B cell (primary cell): ENCODE measurements at regions not wholly inside any gene's neighbourhood (a gene's known extent, or its start where the extent isn't known, plus 50 kb on each side); places are given as distances from the start of the nearest gene placed in this dataset.

Experiments used
- CTCF ChIP-seq: fragments of 200-600 bp; IDR thresholded peaks from one replicate; pipeline ENCODE4 v1.8.0; 2022; ENCODE audit warnings: antibody characterized with exemption, mild to moderate bottlenecking
- EZH2 ChIP-seq: IDR thresholded peaks from 2 replicates; pipeline ENCODE4 v1.6.1; 2012; ENCODE audit warnings: borderline replicate concordance, low read depth, mild to moderate bottlenecking, moderate library complexity, low read length; ENCODE audit not compliant: insufficient read depth, poor library complexity, severe bottlenecking

- TF ChIP-seq CTCF (no peak), EZH2 (no peak)
Observed at GRCh38 chr1:3993619-3994375, 93.7 kb upstream of the C1orf174 start.
